Breast epithelium (tissue), 4 donors: ENCODE measurements at regions not wholly inside any gene's neighbourhood (a gene's known extent, or its start where the extent isn't known, plus 50 kb on each side); places are given as distances from the start of the nearest gene placed in this dataset.

Experiments
- DNase-seq, 2 donors: peaks; one replicate each; pipeline ENCODE4 v3.0.0-alpha.2; 2019; ENCODE audit warnings: low spot score in 2 of 2
- H3K27ac ChIP-seq, 2 donors: fragments of 200-600 bp; sonication (generic) in 1 of 2; one replicate each; pipeline ENCODE4 v1.5.1; 2016 to 2019; ENCODE audit warnings: mild to moderate bottlenecking in 1 of 2
- H3K27me3 ChIP-seq, 2 donors: fragments of 200-600 bp; sonication (generic) in 1 of 2; one replicate each; pipeline versions ENCODE4 v1.5.1 to v1.6.0; 2017 to 2019; ENCODE audit warnings: control low read depth in 1 of 2, mild to moderate bottlenecking in 1 of 2
- H3K36me3 ChIP-seq: fragments of 200-600 bp; one replicate; pipeline ENCODE4 v1.5.1; 2019
- H3K4me1 ChIP-seq, 2 donors: fragments of 200-600 bp; sonication (generic); one replicate each; pipeline ENCODE4 v1.5.1; 2016 to 2019; ENCODE audit warnings: control low read depth in 1 of 2
- H3K4me3 ChIP-seq, 3 donors: fragments of 200-600 bp; sonication (generic); 1 replicate in 2 of 3; 2 replicates in 1 of 3; pipeline ENCODE4 v1.5.1; 2016 to 2019; ENCODE audit warnings: mild to moderate bottlenecking in 3 of 3, moderate library complexity in 2 of 3
- H3K9me3 ChIP-seq, 2 donors: fragments of 200-600 bp; sonication (generic) in 1 of 2; one replicate each; pipeline ENCODE4 v1.5.1; 2016 to 2019; ENCODE audit warnings: control low read depth in 1 of 2
- CTCF ChIP-seq, 3 donors: fragments of 450-650 bp; IDR thresholded peaks; one replicate each; pipeline ENCODE4 v1.5.1; 2016 to 2017; ENCODE audit warnings: antibody characterized with exemption in 3 of 3, mild to moderate bottlenecking in 3 of 3, moderate library complexity in 3 of 3
- POLR2A ChIP-seq: fragments of 450-650 bp; IDR thresholded peaks from one replicate; pipeline ENCODE4 v1.6.1; 2016; ENCODE audit warnings: antibody characterized with exemption, mild to moderate bottlenecking, moderate library complexity
- POLR2AphosphoS5 ChIP-seq, 3 donors: sonication (generic); formaldehyde crosslinking; IDR thresholded peaks; one replicate each; pipeline ENCODE4 v1.6.1; 2017; ENCODE audit warnings: antibody characterized with exemption in 3 of 3
- intact Hi-C: fragments of 100-400 bp; cut with DNase I; formaldehyde crosslinking; loops from one replicate; pipeline ENCODE4 v1.15.1; 2023; ENCODE audit warnings: low total_unique reads

GRCh38 chr17:33832262-33832661, 422.8 kb upstream of the CCL2 start:
- Histone ChIP-seq H3K9me3 (no peaks in the 10 kb centered on the region), H3K27me3 (no peaks in the 10 kb centered on the region), H3K27ac (no peak overlapping the region), H3K36me3 (no peaks in the 10 kb centered on the region), H3K4me3 (no peak overlapping the region), H3K4me1 (no peaks in the 10 kb centered on the region)
- TF ChIP-seq CTCF (IDR thresholded peaks at IDR 0.05), result no peak
- no peak for DNase-seq
- intact Hi-C loops, result no loop called here

- H3K27ac ChIP-seq, result no peak overlapping the region
- intact Hi-C loops, result no loop called here
- H3K36me3 ChIP-seq, result no peaks in the 10 kb centered on the region
- H3K4me1 ChIP-seq, result no peaks in the 10 kb centered on the region
- no peak overlapping the region for H3K4me3 ChIP-seq
- no peak for DNase-seq
- H3K9me3 ChIP-seq, result no peaks in the 10 kb centered on the region
- TF ChIP-seq POLR2AphosphoS5 (IDR thresholded peaks at IDR 0.05) (no peak), CTCF (IDR thresholded peaks at IDR 0.05) (no peak), POLR2A (no peak)
- peaks cover 0 to 35% of the 10 kb centered on the region in 2 donors for H3K27me3 ChIP-seq
These were observed 417.8 kb upstream of the CCL2 start for GRCh38 chr17:33837281-33837680.

GRCh38 chr17:33838281-33838680, 416.8 kb upstream of the CCL2 start:
- Histone ChIP-seq H3K9me3 (no peaks in the 10 kb centered on the region), H3K27me3 (peaks cover 0 to 35% of the 10 kb centered on the region in 2 donors), H3K36me3 (no peaks in the 10 kb centered on the region), H3K4me3 (no peak overlapping the region), H3K4me1 (no peaks in the 10 kb centered on the region), H3K27ac (no peak overlapping the region)
- TF ChIP-seq CTCF (IDR thresholded peaks at IDR 0.05) (no peak), POLR2A (no peak), POLR2AphosphoS5 (IDR thresholded peaks at IDR 0.05) (no peak)
- intact Hi-C loops, result no loop called here
- DNase-seq, result no peak

- no peak for DNase-seq
- intact Hi-C loops, result no loop called here
- Histone ChIP-seq H3K27ac (no peak overlapping the region), H3K36me3 (no peaks in the 10 kb centered on the region), H3K9me3 (no peaks in the 10 kb centered on the region), H3K4me1 (no peaks in the 10 kb centered on the region), H3K27me3 (peaks cover 0 to 6% of the 10 kb centered on the region in 2 donors), H3K4me3 (no peak overlapping the region)
- no peak for TF ChIP-seq CTCF (IDR thresholded peaks at IDR 0.05)
- no peak for TF ChIP-seq POLR2A
- TF ChIP-seq POLR2AphosphoS5 (IDR thresholded peaks at IDR 0.05), result no peak
These were observed 407.2 kb upstream of the CCL2 start for GRCh38 chr17:33847900-33848299.

- DNase-seq, result no peak
- no peak overlapping the region for H3K4me3 ChIP-seq
- no peaks in the 10 kb centered on the region for H3K4me1 ChIP-seq
- intact Hi-C loops, result no loop called here
- no peak overlapping the region for H3K27ac ChIP-seq
- H3K36me3 ChIP-seq, result no peaks in the 10 kb centered on the region
- H3K27me3 ChIP-seq, result peaks cover 0 to 6% of the 10 kb centered on the region in 2 donors
- no peaks in the 10 kb centered on the region for H3K9me3 ChIP-seq
- TF ChIP-seq POLR2A (no peak), CTCF (IDR thresholded peaks at IDR 0.05) (no peak), POLR2AphosphoS5 (IDR thresholded peaks at IDR 0.05) (no peak)
These were observed 406.7 kb upstream of the CCL2 start for GRCh38 chr17:33848433-33848832.
